Hematopoietic multipotent progenitor cell treated with erythropoietin and hydrocortisone succinate and interleukin-3 and kit ligand, for 6 days (in vitro differentiated cells): ENCODE measurements at regions not wholly inside any gene's neighbourhood (a gene's known extent, or its start where the extent isn't known, plus 50 kb on each side); places are given as distances from the start of the nearest gene placed in this dataset.
A peak's percentile ranks its signal among the peaks of the same experiment; 100 is the strongest.

Experiments
- DNase-seq: peaks from one replicate; pipeline ENCODE4 v3.0.0-alpha.2; 2015

GRCh38 chr2:41873102-41874031, 174.5 kb upstream of the PKDCC start:
- DNase-seq, result no peak

- DNase-seq, result no peak
Observed at GRCh38 chr2:41877114-41877678, 170.6 kb upstream of the PKDCC start.

DNA sequence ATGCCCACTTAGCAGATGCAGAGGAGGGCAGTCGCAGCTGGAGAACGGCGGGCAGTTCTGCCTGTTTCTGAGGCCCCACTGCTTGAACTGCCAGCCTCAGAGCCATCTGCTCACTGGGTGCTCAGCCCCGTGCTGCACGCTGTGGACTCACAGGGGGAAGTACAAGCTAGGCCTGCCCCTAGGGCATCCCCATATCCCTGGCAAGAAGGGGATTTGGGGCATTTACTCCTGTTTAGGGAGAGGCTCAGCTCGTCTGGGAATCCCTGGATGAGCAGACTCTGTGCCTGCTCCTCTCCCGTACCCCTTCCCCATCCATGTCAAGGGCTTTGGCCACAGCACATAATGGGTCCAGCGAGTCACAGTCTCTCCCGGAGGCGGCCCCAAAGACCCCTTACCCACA, 169.8 kb upstream of the PKDCC start:
- no peak for DNase-seq

- DNase-seq, result no peak
Observed at GRCh38 chr2:41878716-41879234, 169.0 kb upstream of the PKDCC start.

DNA sequence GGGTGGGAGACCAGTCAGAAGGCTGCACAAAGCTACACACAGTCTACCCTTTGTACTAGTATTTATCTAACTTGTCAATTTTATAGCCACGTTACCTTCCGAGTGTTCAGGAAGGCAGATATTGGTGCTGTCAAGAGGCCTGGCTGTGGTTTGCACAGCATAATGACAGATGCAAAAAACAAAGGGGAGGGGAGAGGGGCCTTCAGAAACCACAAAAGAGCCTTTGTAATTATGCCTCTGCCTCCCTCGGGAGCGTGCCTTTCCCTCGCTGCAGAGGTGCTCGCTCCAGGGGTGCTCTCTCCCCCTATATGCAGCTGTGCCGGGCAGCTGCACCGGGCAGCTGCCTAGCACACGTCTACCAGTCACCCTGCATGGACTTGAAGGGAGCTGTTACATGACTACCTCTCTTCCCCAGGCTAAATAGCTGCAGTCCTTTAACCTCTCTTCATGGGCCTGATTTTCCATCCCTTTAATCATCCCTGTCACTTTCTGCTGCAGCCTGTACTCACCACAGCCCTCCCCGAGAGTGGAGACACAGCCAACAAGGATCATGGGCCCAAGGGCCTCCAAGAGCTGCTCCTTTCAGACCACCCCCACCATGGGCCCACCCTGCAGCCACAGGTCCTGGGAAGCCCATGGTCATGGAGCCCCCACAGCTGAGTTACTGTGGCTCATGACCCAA, 168.4 kb upstream of the PKDCC start:
- DNase-seq, result peak; percentile 7

GRCh38 chr2:41880561-41881243, 167.1 kb upstream of the PKDCC start:
- no peak for DNase-seq

GRCh38 chr2:41881249-41881648, 166.6 kb upstream of the PKDCC start:
- no peak for DNase-seq

- no peak for DNase-seq
Observed at GRCh38 chr2:41884718-41885117, 163.1 kb upstream of the PKDCC start.

DNA sequence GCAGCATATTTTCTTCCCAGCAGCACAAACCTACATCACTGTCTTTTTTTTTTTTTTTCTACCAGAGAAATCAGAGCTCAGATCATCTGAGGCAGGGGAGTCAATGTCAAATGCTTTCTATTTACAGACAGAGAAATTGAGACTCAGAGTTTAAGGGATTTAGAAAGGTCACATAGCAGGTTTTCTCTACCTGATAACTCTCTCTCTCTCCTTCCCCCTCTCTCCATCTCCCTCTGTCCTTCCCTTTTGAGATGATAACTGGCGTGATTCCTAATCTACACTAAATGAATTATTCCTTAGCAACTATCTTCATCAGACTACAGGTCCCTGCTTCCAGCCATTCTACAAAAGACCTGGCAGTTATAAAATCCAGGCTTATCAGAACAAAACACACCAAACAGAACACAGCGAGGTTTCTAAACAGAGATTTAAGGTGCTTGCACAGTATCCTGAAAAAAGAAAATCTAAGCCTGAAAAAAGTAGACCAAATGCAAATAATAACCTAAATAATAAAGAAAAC, 161.6 kb upstream of the PKDCC start:
- DNase-seq, result no peak

- no peak for DNase-seq
Observed at GRCh38 chr2:41886757-41887156, 161.1 kb upstream of the PKDCC start.

- no peak for DNase-seq
Observed at GRCh38 chr2:41890341-41890740, 157.5 kb upstream of the PKDCC start.

- DNase-seq, result no peak
Observed at GRCh38 chr2:41892476-41892875, 155.3 kb upstream of the PKDCC start.

- DNase-seq, result no peak
Observed at GRCh38 chr2:41894563-41895333, 153.1 kb upstream of the PKDCC start.

DNA sequence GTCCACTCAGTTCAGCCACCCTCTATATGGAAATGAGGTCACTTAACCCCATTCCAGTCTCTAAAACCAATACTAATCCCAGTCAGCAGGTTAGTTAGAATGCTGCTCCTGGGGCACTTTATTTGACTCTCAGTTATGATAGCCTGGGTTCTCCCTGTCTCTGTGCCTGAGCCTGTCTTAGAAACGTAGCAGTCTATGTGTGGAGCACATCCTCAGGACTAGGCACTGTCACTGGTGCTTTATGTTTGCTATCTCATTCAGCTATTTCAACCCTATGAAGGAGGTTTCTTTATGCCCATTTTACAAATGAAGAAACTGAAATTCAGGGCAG, 152.5 kb upstream of the PKDCC start:
- no peak for DNase-seq

DNA sequence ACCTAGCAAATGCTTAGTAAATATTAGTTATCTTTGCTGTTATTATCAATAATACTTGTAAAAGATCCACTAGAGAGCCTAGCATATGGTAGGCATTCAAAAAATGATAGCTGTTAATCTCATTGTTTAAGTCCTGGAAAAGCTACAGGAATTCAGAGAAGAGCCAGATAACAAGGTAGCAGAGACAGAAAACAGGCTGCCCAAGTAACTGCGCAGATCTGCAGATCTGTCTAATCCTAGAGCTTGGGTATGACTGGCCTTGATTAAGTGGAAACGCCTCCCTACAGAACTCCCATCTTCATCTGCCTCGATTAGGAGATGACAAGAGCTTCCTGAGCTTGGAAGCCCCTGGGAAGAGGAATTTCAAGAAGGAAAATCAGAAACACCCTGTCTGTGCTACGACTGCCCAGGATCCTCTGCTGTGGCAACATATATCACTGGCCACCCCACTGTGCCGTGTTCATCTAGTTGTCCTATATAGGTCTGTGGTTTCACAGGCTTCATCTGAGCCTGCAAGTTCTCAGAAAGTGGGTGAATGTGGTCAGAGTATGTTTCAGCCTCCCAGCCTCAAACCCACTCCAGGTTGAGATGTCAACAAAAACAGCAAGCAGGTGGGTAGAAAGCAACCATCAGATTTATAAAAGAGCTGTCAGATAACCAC, 151.5 kb upstream of the PKDCC start:
- no peak for DNase-seq

DNA sequence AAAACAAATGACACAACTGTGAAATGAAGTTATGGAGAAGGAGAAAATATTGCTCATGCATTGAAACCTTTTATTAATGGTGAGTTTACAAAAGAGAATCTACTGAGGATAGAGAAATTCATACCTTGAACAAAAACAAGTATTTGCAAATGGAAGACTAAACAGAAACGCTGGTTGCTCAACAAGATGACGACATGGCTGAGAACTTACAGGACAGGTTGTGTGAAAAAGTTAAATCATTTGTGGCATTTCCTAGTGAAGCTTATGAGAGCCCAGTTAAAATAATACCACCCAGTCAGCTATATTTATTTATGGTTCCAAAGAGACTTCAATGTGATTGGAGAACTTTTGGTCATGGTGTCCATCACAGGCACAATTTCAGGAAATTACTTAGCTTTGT, 148.6 kb upstream of the PKDCC start:
- DNase-seq, result no peak

DNA sequence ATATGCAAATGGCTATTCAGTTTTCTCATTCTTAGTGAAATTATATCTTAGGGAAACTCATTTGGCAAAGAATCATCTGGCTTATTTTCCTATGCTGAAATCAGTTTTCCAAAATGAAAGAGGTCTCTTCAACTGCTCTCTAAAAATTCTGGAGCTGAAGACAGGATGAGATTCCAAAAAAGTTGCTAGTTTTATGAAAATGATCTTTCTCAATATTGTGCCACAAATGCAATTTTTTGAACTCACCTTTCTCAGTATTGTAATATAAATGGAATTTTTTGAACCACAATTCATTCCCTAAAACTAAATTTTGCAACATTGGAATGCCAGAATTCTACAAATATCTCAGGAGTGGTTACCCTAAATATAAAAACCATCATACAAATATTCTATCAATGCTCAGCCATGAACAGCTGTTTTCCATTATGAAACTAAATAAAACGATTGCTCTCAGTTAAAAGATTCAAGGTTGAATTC, 147.7 kb upstream of the PKDCC start:
- DNase-seq, result no peak

- no peak for DNase-seq
Observed at GRCh38 chr2:41902897-41903296, 144.9 kb upstream of the PKDCC start.

- no peak for DNase-seq
Observed at GRCh38 chr2:41903474-41904135, 144.2 kb upstream of the PKDCC start.

GRCh38 chr2:41904459-41904858, 143.4 kb upstream of the PKDCC start:
- DNase-seq, result no peak
